PC-9 (cell line): ENCODE measurements at regions not wholly inside any gene's neighbourhood (a gene's known extent, or its start where the extent isn't known, plus 50 kb on each side); places are given as distances from the start of the nearest gene placed in this dataset.

ENCODE experiments used
- BruUV-seq: library from RNA; stranded (reverse); fragments of 400-500 nt; replicated peaks from 2 replicates; lab custom pipeline; 2021; lab: Mats Ljungman, UMichigan
- CTCF ChIA-PET: fragments of 300-600 bp; sonication (Branson Sonifier 250); formaldehyde crosslinking; loops from one replicate; lab custom pipeline; 2022; ENCODE audit warnings: antibody characterized with exemption; lab: Charles Lee
- POLR2A ChIA-PET: fragments of 300-600 bp; sonication (Branson Sonifier 250); formaldehyde crosslinking; loops from one replicate; lab custom pipeline; 2022; ENCODE audit warnings: antibody characterized with exemption; ENCODE audit not compliant: unreplicated experiment; lab: Charles Lee
- DNase-seq, 2 experiments: peaks; one replicate each; pipeline versions ENCODE4 v3.0.0 to v3.0.0-alpha.2; 2015 to 2022; ENCODE audit warnings: mixed read lengths in 1 of 2
- H2AFZ ChIP-seq: fragments of 200-600 bp; sonication (generic); 2 replicates; pipeline ENCODE4 v1.8.1; 2017; ENCODE audit warnings: antibody characterized with exemption
- H3F3A ChIP-seq: fragments of 200-600 bp; sonication (generic); 2 replicates; pipeline ENCODE4 v1.8.1; 2017; ENCODE audit warnings: antibody characterized with exemption, mild to moderate bottlenecking, low read depth; ENCODE audit not compliant: insufficient read depth
- H3K27ac ChIP-seq: fragments of 200-600 bp; sonication (generic); 2 replicates; pipeline ENCODE4 v1.6.1; 2016; ENCODE audit warnings: mixed run types
- H3K27me3 ChIP-seq: fragments of 200-600 bp; sonication (generic); 2 replicates; pipeline ENCODE4 v1.6.1; 2016; ENCODE audit warnings: low read depth, mixed run types; ENCODE audit not compliant: insufficient read depth
- H3K36me3 ChIP-seq: fragments of 200-600 bp; sonication (generic); 2 replicates; pipeline ENCODE4 v1.6.1; 2016; ENCODE audit warnings: low read depth, mixed run types
- H3K4me1 ChIP-seq: fragments of 200-600 bp; sonication (generic); replicated peaks from 2 replicates; pipeline ENCODE4 v1.6.1; 2016; ENCODE audit warnings: mixed run types; ENCODE audit not compliant: insufficient read depth
- H3K4me2 ChIP-seq: fragments of 200-600 bp; sonication (generic); 2 replicates; pipeline ENCODE4 v1.6.1; 2017; ENCODE audit warnings: mixed run types
- H3K4me3 ChIP-seq: fragments of 200-600 bp; sonication (generic); 2 replicates; pipeline ENCODE4 v1.6.1; 2016; ENCODE audit warnings: mixed run types
- H3K79me2 ChIP-seq: fragments of 200-600 bp; sonication (generic); 2 replicates; pipeline ENCODE4 v1.6.1; 2017; ENCODE audit warnings: low read depth, mixed run types
- H3K9me2 ChIP-seq: fragments of 200-600 bp; sonication (generic); 2 replicates; pipeline ENCODE4 v1.8.1; 2017; ENCODE audit warnings: mild to moderate bottlenecking; ENCODE audit not compliant: insufficient read depth
- H3K9me3 ChIP-seq: fragments of 200-600 bp; sonication (generic); 2 replicates; pipeline ENCODE4 v1.8.1; 2016; ENCODE audit warnings: low read depth; ENCODE audit not compliant: insufficient read depth
- H4K20me1 ChIP-seq: fragments of 200-600 bp; sonication (generic); 2 replicates; pipeline ENCODE4 v1.8.1; 2017; ENCODE audit not compliant: insufficient read depth
- EZH2 ChIP-seq: fragments of 200-600 bp; sonication (generic); IDR thresholded peaks from 2 replicates; pipeline ENCODE4 v1.8.0; 2017; ENCODE audit warnings: antibody characterized with exemption, low read depth
- intact Hi-C: fragments of 100-400 bp; cut with micrococcal nuclease; formaldehyde crosslinking; loops from one replicate; pipeline ENCODE4 v1.10.0; 2022; ENCODE audit not compliant: unreplicated experiment
- TF ChIP-seq, protein P1 (sequence below): fragments of 200-600 bp; sonication (generic); conservative IDR thresholded peaks from 2 replicates; pipeline ENCODE4 v1.6.1; 2017; ENCODE audit warnings: mixed run types, antibody characterized with exemption, mild to moderate bottlenecking, moderate library complexity

DNA sequence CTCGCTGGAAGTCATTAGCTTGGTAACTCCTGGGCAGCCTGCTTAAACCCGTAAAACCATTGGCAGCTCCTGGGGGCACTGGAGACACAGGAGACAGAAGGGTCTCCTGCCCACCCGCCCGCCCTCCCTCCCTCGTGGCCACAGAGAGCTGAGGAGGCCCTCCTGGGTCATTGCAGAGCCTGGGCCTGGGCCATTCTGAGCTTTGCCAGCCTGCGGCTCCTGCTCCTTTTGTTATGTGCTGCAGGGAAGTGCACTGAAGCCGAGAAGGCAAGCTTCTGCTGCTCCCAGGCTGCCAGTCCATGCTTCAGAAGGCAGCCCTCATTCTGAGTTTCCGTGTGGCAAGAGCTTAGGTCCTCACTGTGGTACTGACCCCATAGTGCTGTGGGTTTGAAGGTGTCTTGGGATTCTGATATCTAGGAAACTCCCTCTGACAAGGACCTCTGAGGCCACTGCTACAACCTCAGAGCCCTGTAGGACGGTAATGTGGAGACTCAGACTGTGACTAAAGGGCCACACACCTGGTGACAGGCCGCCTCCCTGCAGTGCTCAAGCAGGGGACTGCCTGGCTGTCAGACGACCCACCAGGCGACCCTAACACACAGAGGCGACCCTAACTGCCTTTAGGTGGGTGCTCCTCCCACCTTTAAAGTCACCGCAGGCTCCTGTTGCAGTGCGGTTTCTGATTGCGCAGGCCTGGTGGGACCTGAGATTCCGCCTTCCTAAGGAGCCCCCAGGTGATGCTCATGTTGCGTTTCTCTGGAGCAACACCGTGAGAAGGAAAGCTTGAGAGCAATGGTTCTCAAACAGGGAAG is 118.7 kb downstream of the IER5 start:
- ChIA-PET POLR2A (no interaction called here), CTCF (no interaction called here)
- H3K9me2 ChIP-seq, result no peaks in the 10 kb centered on the region
- H2AFZ ChIP-seq, result no peak overlapping the region
- H4K20me1 ChIP-seq, result no peaks in the 10 kb centered on the region
- H3K4me3 ChIP-seq, result no peak overlapping the region
- no peak for TF ChIP-seq EZH2
- TF ChIP-seq, protein P1, sequence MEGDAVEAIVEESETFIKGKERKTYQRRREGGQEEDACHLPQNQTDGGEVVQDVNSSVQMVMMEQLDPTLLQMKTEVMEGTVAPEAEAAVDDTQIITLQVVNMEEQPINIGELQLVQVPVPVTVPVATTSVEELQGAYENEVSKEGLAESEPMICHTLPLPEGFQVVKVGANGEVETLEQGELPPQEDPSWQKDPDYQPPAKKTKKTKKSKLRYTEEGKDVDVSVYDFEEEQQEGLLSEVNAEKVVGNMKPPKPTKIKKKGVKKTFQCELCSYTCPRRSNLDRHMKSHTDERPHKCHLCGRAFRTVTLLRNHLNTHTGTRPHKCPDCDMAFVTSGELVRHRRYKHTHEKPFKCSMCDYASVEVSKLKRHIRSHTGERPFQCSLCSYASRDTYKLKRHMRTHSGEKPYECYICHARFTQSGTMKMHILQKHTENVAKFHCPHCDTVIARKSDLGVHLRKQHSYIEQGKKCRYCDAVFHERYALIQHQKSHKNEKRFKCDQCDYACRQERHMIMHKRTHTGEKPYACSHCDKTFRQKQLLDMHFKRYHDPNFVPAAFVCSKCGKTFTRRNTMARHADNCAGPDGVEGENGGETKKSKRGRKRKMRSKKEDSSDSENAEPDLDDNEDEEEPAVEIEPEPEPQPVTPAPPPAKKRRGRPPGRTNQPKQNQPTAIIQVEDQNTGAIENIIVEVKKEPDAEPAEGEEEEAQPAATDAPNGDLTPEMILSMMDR, result no peak
- no peaks in the 10 kb centered on the region for H3K79me2 ChIP-seq
- H3K4me1 ChIP-seq, result no peaks in the 10 kb centered on the region
- H3K4me2 ChIP-seq, result no peak overlapping the region
- H3K27me3 ChIP-seq, result peaks cover 90% of the 10 kb centered on the region
- intact Hi-C loops, result no loop called here
- no peaks in the 10 kb centered on the region for H3K36me3 ChIP-seq
- no TSS peak for BruUV-seq
- no peak for DNase-seq
- no peaks in the 10 kb centered on the region for H3K9me3 ChIP-seq
- H3K27ac ChIP-seq, result no peak overlapping the region
- no peaks in the 10 kb centered on the region for H3F3A ChIP-seq

DNA sequence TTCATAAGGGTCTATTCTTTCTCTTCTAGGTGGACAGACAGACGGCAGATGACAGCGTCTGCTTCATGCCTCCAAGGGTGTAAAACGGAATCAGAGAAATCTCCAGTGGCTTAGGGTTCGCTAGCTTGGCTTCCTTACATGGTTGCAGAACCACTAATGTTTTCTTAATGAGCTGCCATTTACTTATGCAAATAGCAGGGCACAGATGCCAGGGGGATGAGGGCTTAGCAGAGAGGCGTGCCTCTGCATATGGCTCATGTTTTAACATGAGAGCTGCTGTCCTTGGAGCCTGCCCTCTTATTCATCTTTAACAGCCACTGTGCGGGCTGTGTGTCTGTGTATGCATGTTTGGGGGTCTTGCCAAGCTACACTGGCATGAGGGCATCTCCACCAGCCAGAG is 119.6 kb downstream of the IER5 start:
- DNase-seq, result no peak
- Histone ChIP-seq H2AFZ (no peak overlapping the region), H3K27ac (no peak overlapping the region), H3K27me3 (peaks cover 90% of the 10 kb centered on the region), H3K9me3 (no peaks in the 10 kb centered on the region), H3K9me2 (no peaks in the 10 kb centered on the region), H4K20me1 (no peaks in the 10 kb centered on the region), H3K4me3 (no peak overlapping the region), H3K4me1 (no peaks in the 10 kb centered on the region), H3F3A (no peaks in the 10 kb centered on the region), H3K79me2 (no peaks in the 10 kb centered on the region), H3K36me3 (no peaks in the 10 kb centered on the region), H3K4me2 (no peak overlapping the region)
- POLR2A ChIA-PET, result no interaction called here
- no peak for TF ChIP-seq EZH2
- TF ChIP-seq, protein P1, result no peak
- CTCF ChIA-PET, result no interaction called here
- BruUV-seq, result no TSS peak
- intact Hi-C loops, result no loop called here

DNA sequence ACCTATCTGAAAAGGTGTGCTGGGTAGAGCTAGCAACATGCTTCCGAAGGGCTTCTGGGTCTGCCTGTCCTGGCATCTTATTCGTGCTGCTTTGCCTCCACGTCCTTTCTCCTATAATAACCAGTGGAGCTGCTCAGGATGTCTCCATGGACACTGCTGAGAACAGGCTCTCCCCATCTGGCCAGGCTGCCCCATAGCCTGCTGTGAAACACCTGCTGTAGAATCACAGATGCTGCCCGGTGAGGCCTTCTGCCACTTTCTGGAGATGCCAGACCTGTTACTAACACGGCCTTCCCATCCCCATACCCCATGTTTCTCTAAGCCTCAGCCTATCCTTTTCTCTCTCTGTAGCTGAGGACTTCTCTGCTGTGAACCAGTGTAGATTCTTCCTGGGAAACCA is 120.5 kb downstream of the IER5 start:
- Histone ChIP-seq H3K79me2 (no peaks in the 10 kb centered on the region), H4K20me1 (no peaks in the 10 kb centered on the region), H3K9me2 (no peaks in the 10 kb centered on the region), H3K36me3 (no peaks in the 10 kb centered on the region), H3K4me2 (no peak overlapping the region), H3K9me3 (no peaks in the 10 kb centered on the region), H3K4me1 (no peaks in the 10 kb centered on the region), H3K27ac (no peak overlapping the region), H3F3A (no peaks in the 10 kb centered on the region), H3K27me3 (peaks cover 90% of the 10 kb centered on the region), H2AFZ (no peak overlapping the region), H3K4me3 (no peak overlapping the region)
- ChIA-PET POLR2A (no interaction called here), CTCF (no interaction called here)
- BruUV-seq, result no TSS peak
- DNase-seq, result no peak
- intact Hi-C loops, result no loop called here
- TF ChIP-seq, protein P1, result no peak
- TF ChIP-seq EZH2, result no peak
